ENCODE measurements at regions not wholly inside any gene's neighbourhood (a gene's known extent, or its start where the extent isn't known, plus 50 kb on each side); places are given as distances from the start of the nearest gene placed in this dataset.

GRCh38 chr1:73056826-73057225 lies 774.5 kb upstream of the NEGR1 start:
- no peak for TF ChIP-seq CTCF (IDR thresholded peaks at IDR 0.05)
- TF ChIP-seq EP300 (IDR thresholded peaks at IDR 0.05): no peak
- TF ChIP-seq POLR2A (IDR thresholded peaks at IDR 0.05): no peak

All from ovary (tissue), 3 donors.